HG02870 (cell line): ENCODE measurements at regions not wholly inside any gene's neighbourhood (a gene's known extent, or its start where the extent isn't known, plus 50 kb on each side); places are given as distances from the start of the nearest gene placed in this dataset.
"Not testable (repeated sequence)": the region's sequence is repeated elsewhere in the genome, so short reads cannot be mapped to it uniquely, and the experiment has no call there.

Source experiments
- ATAC-seq: cut with Tn5 transposase; IDR thresholded peaks from one replicate; pipeline ENCODE4 v1.9.1; 2021; ENCODE audit warnings: mild to moderate bottlenecking, moderate library complexity; ENCODE audit not compliant: unreplicated experiment

GRCh38 chr1:38153778-38154470 lies 107.3 kb upstream of the POU3F1 start:
- no peak for ATAC-seq

- ATAC-seq: no peak
Observed at GRCh38 chr1:38153066-38153777, 106.6 kb upstream of the POU3F1 start.

- no peak for ATAC-seq
Observed at GRCh38 chr1:38152351-38153065, 105.9 kb upstream of the POU3F1 start.

GRCh38 chr1:38151399-38151798 lies 104.8 kb upstream of the POU3F1 start:
- ATAC-seq: no peak

- not testable (repeated sequence) for ATAC-seq
Observed at GRCh38 chr1:38146079-38146478, 99.5 kb upstream of the POU3F1 start.

GRCh38 chr1:38142606-38143005 lies 96.0 kb upstream of the POU3F1 start:
- ATAC-seq: no peak

GRCh38 chr1:38141483-38141882 lies 94.9 kb upstream of the POU3F1 start:
- no peak for ATAC-seq

GRCh38 chr1:38139738-38140487 lies 93.3 kb upstream of the POU3F1 start:
- ATAC-seq: no peak

GRCh38 chr1:38138498-38139233 lies 92.1 kb upstream of the POU3F1 start:
- ATAC-seq: no peak

GRCh38 chr1:38137164-38137563 lies 90.6 kb upstream of the POU3F1 start:
- no peak for ATAC-seq

- ATAC-seq: no peak
Observed at GRCh38 chr1:38135625-38136414, 89.2 kb upstream of the POU3F1 start.

- no peak for ATAC-seq
Observed at GRCh38 chr1:38134294-38134755, 87.7 kb upstream of the POU3F1 start.

- no peak for ATAC-seq
Observed at GRCh38 chr1:38133756-38134155, 87.2 kb upstream of the POU3F1 start.

GRCh38 chr1:38133304-38133703 lies 86.7 kb upstream of the POU3F1 start:
- ATAC-seq: no peak

GRCh38 chr1:38132681-38133080 lies 86.1 kb upstream of the POU3F1 start:
- no peak for ATAC-seq

- no peak for ATAC-seq
Observed at GRCh38 chr1:38131024-38131585, 84.5 kb upstream of the POU3F1 start.

- ATAC-seq: no peak
Observed at GRCh38 chr1:38129971-38130370, 83.4 kb upstream of the POU3F1 start.

- ATAC-seq: no peak
Observed at GRCh38 chr1:38129473-38129872, 82.9 kb upstream of the POU3F1 start.

GRCh38 chr1:38128926-38129453 lies 82.4 kb upstream of the POU3F1 start:
- ATAC-seq: no peak
